Stimulated activated naive CD8-positive, alpha-beta T cell treated with anti-CD3 and anti-CD28 coated beads, Interleukin-15, amount 100 ng/mL, for 72 hours (primary cell): ENCODE measurements at regions not wholly inside any gene's neighbourhood (a gene's known extent, or its start where the extent isn't known, plus 50 kb on each side); places are given as distances from the start of the nearest gene placed in this dataset.

ENCODE experiments used
- ATAC-seq: fragments of 150-1000 bp; cut with Tn5 transposase; 2 replicates; pipeline ENCODE4 v1.10.0; 2021; ENCODE audit warnings: mild to moderate bottlenecking, moderate library complexity
- DNase-seq, 2 donors: peaks; one replicate each; pipeline ENCODE4 v3.0.0; 2021 to 2022
- H3K27ac Mint-ChIP-seq, 2 donors: one replicate each; pipeline ENCODE4 v1.8.0; 2022; ENCODE audit warnings: mild to moderate bottlenecking in 2 of 2, mixed read lengths in 2 of 2, moderate library complexity in 2 of 2
- H3K27me3 Mint-ChIP-seq: one replicate; pipeline ENCODE4 v1.8.0; 2022; ENCODE audit warnings: mixed read lengths
- H3K4me1 Mint-ChIP-seq: one replicate; pipeline ENCODE4 v1.8.0; 2022; ENCODE audit warnings: mild to moderate bottlenecking, mixed read lengths
- H3K4me3 Mint-ChIP-seq, 2 donors: one replicate each; pipeline ENCODE4 v1.8.0; 2022; ENCODE audit warnings: mild to moderate bottlenecking in 2 of 2, mixed read lengths in 2 of 2, moderate library complexity in 1 of 2
- H3K9me3 Mint-ChIP-seq, 2 donors: one replicate each; pipeline ENCODE4 v1.8.0; 2022; ENCODE audit warnings: mixed read lengths in 2 of 2

GRCh38 chr18:77969972-77970371 is 720.3 kb downstream of the GALR1 start:
- DNase-seq (no peak), ATAC-seq (no peak)
- Mint-ChIP-seq H3K4me1 (no peaks in the 10 kb centered on the region), H3K9me3 (no peaks in the 10 kb centered on the region), H3K27ac (no peak overlapping the region), H3K4me3 (no peak overlapping the region), H3K27me3 (no peaks in the 10 kb centered on the region)

GRCh38 chr18:77970814-77971213 is 721.2 kb downstream of the GALR1 start:
- H3K27ac Mint-ChIP-seq, result no peak overlapping the region
- no peak for DNase-seq
- H3K4me1 Mint-ChIP-seq, result no peaks in the 10 kb centered on the region
- no peaks in the 10 kb centered on the region for H3K27me3 Mint-ChIP-seq
- no peak overlapping the region for H3K4me3 Mint-ChIP-seq
- no peak for ATAC-seq
- peaks cover 0 to 5% of the 10 kb centered on the region in 2 donors for H3K9me3 Mint-ChIP-seq

DNA sequence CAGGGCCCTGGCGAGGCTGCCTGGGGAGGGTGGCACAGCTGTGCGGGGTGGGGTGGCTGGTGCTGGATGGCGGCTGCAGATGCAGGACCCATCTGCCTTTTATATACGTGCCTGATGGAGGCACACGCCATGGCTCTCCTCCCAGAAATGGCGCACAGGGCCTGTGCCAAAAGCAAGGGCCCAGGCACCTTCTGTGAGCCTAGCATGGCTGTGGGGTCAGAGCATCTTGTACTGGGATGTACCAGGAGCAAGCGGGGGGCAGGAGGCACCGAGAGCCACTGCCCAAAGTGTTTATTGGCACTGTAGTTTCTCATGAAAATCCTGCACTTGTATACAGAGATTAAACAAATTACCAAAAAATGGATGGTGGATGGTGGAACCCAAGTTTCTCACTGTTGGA is 724.1 kb downstream of the GALR1 start:
- H3K4me3 Mint-ChIP-seq, result no peak overlapping the region
- ATAC-seq, result no peak
- no peaks in the 10 kb centered on the region for H3K27me3 Mint-ChIP-seq
- no peak for DNase-seq
- H3K9me3 Mint-ChIP-seq, result peaks cover 5 to 18% of the 10 kb centered on the region in 2 donors
- no peaks in the 10 kb centered on the region for H3K4me1 Mint-ChIP-seq
- H3K27ac Mint-ChIP-seq, result no peak overlapping the region

- Mint-ChIP-seq H3K27ac (no peak overlapping the region), H3K9me3 (peaks cover 5 to 18% of the 10 kb centered on the region in 2 donors), H3K4me3 (no peak overlapping the region), H3K27me3 (no peaks in the 10 kb centered on the region), H3K4me1 (no peaks in the 10 kb centered on the region)
- no peak for DNase-seq
- ATAC-seq, result no peak
These were observed 724.7 kb downstream of the GALR1 start for GRCh38 chr18:77974329-77974728.

GRCh38 chr18:77977331-77977730 is 727.7 kb downstream of the GALR1 start:
- Mint-ChIP-seq H3K4me1 (no peaks in the 10 kb centered on the region), H3K27me3 (peaks cover 8% of the 10 kb centered on the region), H3K4me3 (no peak overlapping the region), H3K9me3 (peaks cover 5 to 25% of the 10 kb centered on the region in 2 donors), H3K27ac (peak overlapping the region in 1 of 2 donors; percentile 12)
- ATAC-seq, result no peak
- DNase-seq, result no peak

GRCh38 chr18:77980275-77980674 is 730.6 kb downstream of the GALR1 start:
- DNase-seq, result no peak
- Mint-ChIP-seq H3K4me1 (no peaks in the 10 kb centered on the region), H3K9me3 (peaks cover 10 to 25% of the 10 kb centered on the region in 2 donors), H3K4me3 (no peak overlapping the region), H3K27me3 (peaks cover 8% of the 10 kb centered on the region), H3K27ac (no peak overlapping the region)
- ATAC-seq, result no peak

GRCh38 chr18:77981874-77982273 is 732.2 kb downstream of the GALR1 start:
- peaks cover 8% of the 10 kb centered on the region for H3K27me3 Mint-ChIP-seq
- no peak overlapping the region for H3K4me3 Mint-ChIP-seq
- H3K4me1 Mint-ChIP-seq, result no peaks in the 10 kb centered on the region
- peaks cover 10 to 16% of the 10 kb centered on the region in 2 donors for H3K9me3 Mint-ChIP-seq
- DNase-seq (no peak), ATAC-seq (no peak)
- H3K27ac Mint-ChIP-seq, result no peak overlapping the region

GRCh38 chr18:77983270-77983669 is 733.6 kb downstream of the GALR1 start:
- Mint-ChIP-seq H3K27ac (no peak overlapping the region), H3K27me3 (peaks cover 8% of the 10 kb centered on the region), H3K9me3 (peaks cover 7 to 8% of the 10 kb centered on the region in 2 donors), H3K4me3 (no peak overlapping the region), H3K4me1 (no peaks in the 10 kb centered on the region)
- no peak for DNase-seq
- no peak for ATAC-seq

DNA sequence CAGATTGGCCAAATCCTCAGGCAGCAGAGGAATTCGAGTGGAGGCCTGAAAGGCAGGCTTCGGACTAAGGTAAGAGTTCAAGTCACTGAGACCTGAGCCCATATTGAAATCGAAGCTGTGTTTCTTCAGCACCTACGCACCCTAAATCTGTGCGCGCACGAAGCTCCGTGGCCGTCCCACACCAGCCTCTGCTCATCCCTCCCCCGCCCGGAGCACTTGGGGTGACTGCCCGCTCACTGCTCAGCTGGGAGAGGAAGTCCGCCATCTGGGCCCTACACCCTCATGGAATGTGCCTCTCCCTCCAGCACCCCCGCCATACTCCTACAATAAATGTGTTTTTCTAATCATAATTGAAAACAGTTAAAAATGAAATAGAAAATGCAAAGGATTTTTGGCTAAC is 734.5 kb downstream of the GALR1 start:
- H3K27ac Mint-ChIP-seq, result peak overlapping the region in 1 of 2 donors; percentile 56
- no peak for ATAC-seq

DNA sequence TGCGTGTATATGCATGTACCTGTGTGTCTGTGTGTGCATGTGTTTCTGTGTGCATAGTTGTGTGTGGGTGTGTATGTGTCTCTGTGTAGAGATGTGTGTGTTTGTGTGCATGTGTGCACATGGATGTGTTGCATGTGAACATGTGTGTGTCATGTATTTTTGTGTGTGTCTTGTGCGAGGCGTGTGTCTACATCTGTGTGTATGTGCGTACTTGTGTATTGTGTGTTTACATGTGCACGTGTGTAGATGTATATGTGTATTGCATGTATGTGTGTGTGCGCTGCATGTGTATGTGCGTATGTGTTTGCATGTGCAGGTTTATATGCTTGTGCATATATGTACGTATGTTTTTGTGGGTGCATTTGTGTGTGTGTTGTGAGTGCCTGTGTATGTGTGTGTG is 735.2 kb downstream of the GALR1 start:
- H3K27ac Mint-ChIP-seq, result no peak overlapping the region
- no peaks in the 10 kb centered on the region for H3K4me1 Mint-ChIP-seq
- H3K27me3 Mint-ChIP-seq, result peaks cover 3% of the 10 kb centered on the region
- H3K9me3 Mint-ChIP-seq, result peaks cover 4 to 5% of the 10 kb centered on the region in 2 donors
- peak; percentile 20 for ATAC-seq
- DNase-seq, result no peak
- H3K4me3 Mint-ChIP-seq, result no peak overlapping the region

More for the DNA sequence above, 734.5 kb downstream of the GALR1 start:
- H3K4me3 Mint-ChIP-seq, result no peak overlapping the region
- H3K4me1 Mint-ChIP-seq, result no peaks in the 10 kb centered on the region
- peaks cover 5 to 8% of the 10 kb centered on the region in 2 donors for H3K9me3 Mint-ChIP-seq
- no peak for DNase-seq
- peaks cover 8% of the 10 kb centered on the region for H3K27me3 Mint-ChIP-seq

DNA sequence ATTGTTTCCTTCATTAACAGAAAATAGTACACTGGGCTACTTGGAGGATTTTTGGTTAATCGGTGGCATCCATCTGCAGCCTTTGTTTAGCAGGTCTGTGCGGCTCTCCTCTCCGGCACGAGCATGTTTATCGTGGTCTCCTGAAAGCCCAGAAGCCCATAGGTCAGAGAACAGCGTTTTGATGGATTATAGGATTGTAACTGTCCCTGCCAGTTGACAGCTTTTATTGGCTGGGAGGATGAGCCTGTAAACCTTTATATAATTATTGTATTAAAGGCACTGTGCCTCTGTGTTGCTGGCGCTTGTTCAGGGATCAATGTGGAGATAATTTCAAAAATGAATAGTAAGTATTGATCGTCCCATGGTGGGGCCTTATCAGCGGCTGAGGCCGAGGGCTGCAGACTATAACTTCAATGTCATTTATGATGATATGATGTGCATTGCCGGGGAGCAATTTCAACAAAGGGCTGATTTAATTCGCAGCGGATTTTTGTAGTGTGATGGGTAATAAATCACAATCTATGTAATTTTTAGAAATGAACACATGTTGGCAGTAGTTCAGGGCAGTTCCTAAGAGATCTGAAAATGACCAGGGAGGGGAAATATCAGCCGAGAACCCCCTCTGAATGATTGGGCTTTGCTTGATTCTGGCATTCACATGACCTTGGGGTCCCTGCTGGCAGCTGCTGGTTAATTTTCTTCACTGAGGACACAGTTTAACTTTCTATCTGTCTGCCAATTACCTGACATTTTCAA is 736.1 kb downstream of the GALR1 start:
- Mint-ChIP-seq H3K9me3 (peaks cover 0 to 5% of the 10 kb centered on the region in 2 donors), H3K27ac (no peak overlapping the region), H3K27me3 (no peaks in the 10 kb centered on the region), H3K4me1 (no peaks in the 10 kb centered on the region), H3K4me3 (no peak overlapping the region)
- ATAC-seq, result no peak
- DNase-seq, result no peak

DNA sequence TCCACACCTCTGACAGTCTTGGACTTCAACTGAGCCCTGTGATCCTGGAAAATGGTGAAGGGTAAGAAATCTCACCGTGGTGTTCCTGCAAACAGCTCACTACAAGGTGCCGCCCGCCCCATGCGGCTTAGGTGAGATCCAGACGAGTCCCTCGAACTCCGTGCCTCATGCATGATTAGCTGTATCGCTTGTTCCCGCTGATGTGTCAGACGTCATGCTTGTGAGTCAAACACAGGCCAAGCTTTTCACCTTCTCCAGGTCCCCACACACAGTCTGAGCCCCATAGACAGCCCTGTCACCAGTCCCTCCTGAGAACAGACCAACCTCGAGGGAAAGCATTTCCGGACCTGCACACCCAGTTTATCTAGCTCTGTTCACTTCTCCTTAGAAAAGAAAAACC is 740.5 kb downstream of the GALR1 start:
- Mint-ChIP-seq H3K27ac (no peak overlapping the region), H3K9me3 (peaks cover 0 to 17% of the 10 kb centered on the region in 2 donors), H3K27me3 (no peaks in the 10 kb centered on the region), H3K4me1 (no peaks in the 10 kb centered on the region), H3K4me3 (no peak overlapping the region)
- ATAC-seq (no peak), DNase-seq (no peak)

- H3K4me3 Mint-ChIP-seq, result no peak overlapping the region
These were observed 741.3 kb downstream of the GALR1 start for GRCh38 chr18:77990901-77991300.

GRCh38 chr18:77992057-77992456 is 742.4 kb downstream of the GALR1 start:
- Mint-ChIP-seq H3K4me3 (no peak overlapping the region), H3K4me1 (no peaks in the 10 kb centered on the region)

More at GRCh38 chr18:77990901-77991300, 741.3 kb downstream of the GALR1 start:
- Mint-ChIP-seq H3K4me1 (no peaks in the 10 kb centered on the region), H3K27me3 (peaks cover 8% of the 10 kb centered on the region), H3K27ac (no peak overlapping the region), H3K9me3 (peaks cover 0 to 17% of the 10 kb centered on the region in 2 donors)
- no peak for DNase-seq
- no peak for ATAC-seq

DNA sequence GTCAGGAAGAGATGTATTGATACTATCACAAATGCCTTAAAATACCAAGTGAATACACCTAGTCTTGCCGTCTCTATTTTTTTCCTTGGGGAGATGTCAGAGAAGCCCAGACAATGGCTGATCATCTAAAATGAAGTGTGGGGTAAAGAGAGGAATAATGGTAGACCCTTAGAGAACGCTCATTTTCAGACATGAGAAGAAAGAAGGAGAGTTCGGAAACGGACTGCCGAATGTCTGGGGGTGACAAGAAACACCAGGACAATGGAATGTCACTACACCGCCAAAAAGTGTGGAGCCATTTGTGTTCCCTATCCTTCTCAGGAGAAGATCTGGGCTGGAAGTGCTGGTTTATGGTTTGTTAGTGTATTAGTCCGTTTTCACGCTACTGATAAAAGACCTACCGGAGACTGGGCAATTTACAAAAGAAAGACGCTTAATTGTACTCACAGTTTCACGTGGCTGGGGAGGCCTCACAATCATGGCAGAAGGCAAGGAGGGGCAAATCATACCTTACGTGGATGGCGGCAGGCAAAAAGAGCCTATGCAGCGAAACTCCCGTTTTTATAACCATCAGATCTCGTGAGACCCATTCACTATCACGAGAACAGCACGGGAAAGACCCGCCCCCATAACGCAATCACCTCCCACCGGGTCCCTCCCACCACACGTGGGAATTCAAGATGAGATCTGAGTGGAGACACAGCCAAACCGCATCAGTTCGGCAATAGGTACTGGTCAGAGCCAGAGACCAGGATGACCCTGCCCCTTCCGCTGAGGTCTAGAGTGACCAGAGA is 743.7 kb downstream of the GALR1 start:
- H3K4me3 Mint-ChIP-seq, result no peak overlapping the region
- ATAC-seq (no peak), DNase-seq (no peak)
- peak overlapping the region in 1 of 2 donors; percentile 31 for H3K27ac Mint-ChIP-seq
- peaks cover 14% of the 10 kb centered on the region for H3K27me3 Mint-ChIP-seq
- peaks cover 0 to 17% of the 10 kb centered on the region in 2 donors for H3K9me3 Mint-ChIP-seq
- H3K4me1 Mint-ChIP-seq, result no peaks in the 10 kb centered on the region

More at GRCh38 chr18:77992057-77992456, 742.4 kb downstream of the GALR1 start:
- Mint-ChIP-seq H3K9me3 (peaks cover 0 to 17% of the 10 kb centered on the region in 2 donors), H3K27me3 (peaks cover 8% of the 10 kb centered on the region), H3K27ac (no peak overlapping the region)
- DNase-seq (no peak), ATAC-seq (no peak)

GRCh38 chr18:77995593-77995992 is 745.9 kb downstream of the GALR1 start:
- no peak overlapping the region for H3K27ac Mint-ChIP-seq
- ATAC-seq, result no peak
- H3K27me3 Mint-ChIP-seq, result peaks cover 14% of the 10 kb centered on the region
- no peak for DNase-seq
- H3K4me3 Mint-ChIP-seq, result no peak overlapping the region
- peaks cover 0 to 17% of the 10 kb centered on the region in 2 donors for H3K9me3 Mint-ChIP-seq
- no peaks in the 10 kb centered on the region for H3K4me1 Mint-ChIP-seq
